ENCODE measurements at regions not wholly inside any gene's neighbourhood (a gene's known extent, or its start where the extent isn't known, plus 50 kb on each side); places are given as distances from the start of the nearest gene placed in this dataset.

- TF ChIP-seq CTCF (IDR thresholded peaks at IDR 0.05; ENCODE audit: control extremely low read depth in 1 of 3, insufficient read depth in 1 of 3, low read depth in 1 of 3, low read length in 3 of 3): peak in 2 of 3 experiments; percentile 88 to 94; a peak in 3 of 4 replicates
- no peak for TF ChIP-seq RFX5 (IDR thresholded peaks at IDR 0.05; ENCODE audit: borderline replicate concordance, low read depth, low read length)
Observed at GRCh38 chr6:68343901-68344300, 291.2 kb upstream of the ADGRB3 start.

Measured in H1 (cell line).